ENCODE measurements at regions not wholly inside any gene's neighbourhood (a gene's known extent, or its start where the extent isn't known, plus 50 kb on each side); places are given as distances from the start of the nearest gene placed in this dataset.

DNA sequence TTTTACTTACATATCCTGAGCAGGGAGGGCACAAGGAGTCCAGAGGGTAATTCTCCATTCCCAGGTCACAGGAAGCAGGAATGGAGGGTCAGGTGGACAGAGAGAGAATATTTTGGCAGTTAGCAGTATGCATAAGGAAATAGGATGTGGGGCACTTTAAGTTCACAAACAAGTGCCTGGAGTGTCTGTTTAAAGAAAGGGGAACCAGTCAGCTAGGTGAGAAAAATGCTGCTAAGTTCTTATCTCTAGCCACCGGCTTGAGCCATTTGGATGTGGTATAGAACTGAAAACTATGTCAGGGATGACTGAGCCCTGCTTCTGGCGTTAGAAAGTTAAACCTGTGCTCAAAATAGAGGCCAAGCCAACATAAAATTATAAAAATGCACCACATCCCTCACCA, 739.7 kb upstream of the NCAM2 start (continued):
- TF ChIP-seq SMAD4 (CRISPR knock-in tag; conservative IDR thresholded peaks at IDR 0.05) (peak; percentile 33; the same call in 1 of the 2 replicates), HOXB6 (CRISPR knock-in tag; IDR thresholded peaks at IDR 0.05; ENCODE audit: borderline replicate concordance) (no peak), PCBP1 (IDR thresholded peaks at IDR 0.05; ENCODE audit: low read depth, low read length, poor library complexity, severe bottlenecking) (no peak), NFE2L1 (tag; IDR thresholded peaks at IDR 0.05; ENCODE audit: borderline replicate concordance, low read depth) (no peak), RFX1 (IDR thresholded peaks at IDR 0.05) (0 out of 2 replicates have a peak, but pooled peaks have one; percentile 4), FOXA3 (CRISPR knock-in tag; conservative IDR thresholded peaks at IDR 0.05 in 1 of 2, IDR thresholded peaks at IDR 0.05 in 1 of 2) (no peak), SAP30 (IDR thresholded peaks at IDR 0.05; ENCODE audit: borderline replicate concordance, insufficient read depth, low read depth, low read length, poor library complexity, severe bottlenecking) (no peak), ZC3H4 (CRISPR knock-in tag; IDR thresholded peaks at IDR 0.05; ENCODE audit: borderline replicate concordance) (no peak), ZNF174 (CRISPR knock-in tag; IDR thresholded peaks at IDR 0.05) (no peak), TBP (optimal IDR thresholded peaks at IDR 0.05; ENCODE audit: low read depth, low read length) (peak; percentile 19), MTA1 (IDR thresholded peaks at IDR 0.05; ENCODE audit: borderline replicate concordance) (no peak), EZH2 (IDR thresholded peaks at IDR 0.05; ENCODE audit: borderline replicate concordance, low read depth, low read length) (no peak), BCL6 (CRISPR knock-in tag; IDR thresholded peaks at IDR 0.05) (no peak)
- TF ChIP-seq, protein P1, sequence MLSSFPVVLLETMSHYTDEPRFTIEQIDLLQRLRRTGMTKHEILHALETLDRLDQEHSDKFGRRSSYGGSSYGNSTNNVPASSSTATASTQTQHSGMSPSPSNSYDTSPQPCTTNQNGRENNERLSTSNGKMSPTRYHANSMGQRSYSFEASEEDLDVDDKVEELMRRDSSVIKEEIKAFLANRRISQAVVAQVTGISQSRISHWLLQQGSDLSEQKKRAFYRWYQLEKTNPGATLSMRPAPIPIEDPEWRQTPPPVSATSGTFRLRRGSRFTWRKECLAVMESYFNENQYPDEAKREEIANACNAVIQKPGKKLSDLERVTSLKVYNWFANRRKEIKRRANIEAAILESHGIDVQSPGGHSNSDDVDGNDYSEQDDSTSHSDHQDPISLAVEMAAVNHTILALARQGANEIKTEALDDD (IDR thresholded peaks at IDR 0.05): peak; percentile 86
- TF ChIP-seq, protein P2, sequence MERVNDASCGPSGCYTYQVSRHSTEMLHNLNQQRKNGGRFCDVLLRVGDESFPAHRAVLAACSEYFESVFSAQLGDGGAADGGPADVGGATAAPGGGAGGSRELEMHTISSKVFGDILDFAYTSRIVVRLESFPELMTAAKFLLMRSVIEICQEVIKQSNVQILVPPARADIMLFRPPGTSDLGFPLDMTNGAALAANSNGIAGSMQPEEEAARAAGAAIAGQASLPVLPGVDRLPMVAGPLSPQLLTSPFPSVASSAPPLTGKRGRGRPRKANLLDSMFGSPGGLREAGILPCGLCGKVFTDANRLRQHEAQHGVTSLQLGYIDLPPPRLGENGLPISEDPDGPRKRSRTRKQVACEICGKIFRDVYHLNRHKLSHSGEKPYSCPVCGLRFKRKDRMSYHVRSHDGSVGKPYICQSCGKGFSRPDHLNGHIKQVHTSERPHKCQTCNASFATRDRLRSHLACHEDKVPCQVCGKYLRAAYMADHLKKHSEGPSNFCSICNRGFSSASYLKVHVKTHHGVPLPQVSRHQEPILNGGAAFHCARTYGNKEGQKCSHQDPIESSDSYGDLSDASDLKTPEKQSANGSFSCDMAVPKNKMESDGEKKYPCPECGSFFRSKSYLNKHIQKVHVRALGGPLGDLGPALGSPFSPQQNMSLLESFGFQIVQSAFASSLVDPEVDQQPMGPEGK (CRISPR knock-in tag; IDR thresholded peaks at IDR 0.05; ENCODE audit: borderline replicate concordance): no peak
- TF ChIP-seq, protein P3, sequence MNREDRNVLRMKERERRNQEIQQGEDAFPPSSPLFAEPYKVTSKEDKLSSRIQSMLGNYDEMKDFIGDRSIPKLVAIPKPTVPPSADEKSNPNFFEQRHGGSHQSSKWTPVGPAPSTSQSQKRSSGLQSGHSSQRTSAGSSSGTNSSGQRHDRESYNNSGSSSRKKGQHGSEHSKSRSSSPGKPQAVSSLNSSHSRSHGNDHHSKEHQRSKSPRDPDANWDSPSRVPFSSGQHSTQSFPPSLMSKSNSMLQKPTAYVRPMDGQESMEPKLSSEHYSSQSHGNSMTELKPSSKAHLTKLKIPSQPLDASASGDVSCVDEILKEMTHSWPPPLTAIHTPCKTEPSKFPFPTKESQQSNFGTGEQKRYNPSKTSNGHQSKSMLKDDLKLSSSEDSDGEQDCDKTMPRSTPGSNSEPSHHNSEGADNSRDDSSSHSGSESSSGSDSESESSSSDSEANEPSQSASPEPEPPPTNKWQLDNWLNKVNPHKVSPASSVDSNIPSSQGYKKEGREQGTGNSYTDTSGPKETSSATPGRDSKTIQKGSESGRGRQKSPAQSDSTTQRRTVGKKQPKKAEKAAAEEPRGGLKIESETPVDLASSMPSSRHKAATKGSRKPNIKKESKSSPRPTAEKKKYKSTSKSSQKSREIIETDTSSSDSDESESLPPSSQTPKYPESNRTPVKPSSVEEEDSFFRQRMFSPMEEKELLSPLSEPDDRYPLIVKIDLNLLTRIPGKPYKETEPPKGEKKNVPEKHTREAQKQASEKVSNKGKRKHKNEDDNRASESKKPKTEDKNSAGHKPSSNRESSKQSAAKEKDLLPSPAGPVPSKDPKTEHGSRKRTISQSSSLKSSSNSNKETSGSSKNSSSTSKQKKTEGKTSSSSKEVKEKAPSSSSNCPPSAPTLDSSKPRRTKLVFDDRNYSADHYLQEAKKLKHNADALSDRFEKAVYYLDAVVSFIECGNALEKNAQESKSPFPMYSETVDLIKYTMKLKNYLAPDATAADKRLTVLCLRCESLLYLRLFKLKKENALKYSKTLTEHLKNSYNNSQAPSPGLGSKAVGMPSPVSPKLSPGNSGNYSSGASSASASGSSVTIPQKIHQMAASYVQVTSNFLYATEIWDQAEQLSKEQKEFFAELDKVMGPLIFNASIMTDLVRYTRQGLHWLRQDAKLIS (CRISPR knock-in tag; IDR thresholded peaks at IDR 0.05): no peak
- TF ChIP-seq, protein P4, sequence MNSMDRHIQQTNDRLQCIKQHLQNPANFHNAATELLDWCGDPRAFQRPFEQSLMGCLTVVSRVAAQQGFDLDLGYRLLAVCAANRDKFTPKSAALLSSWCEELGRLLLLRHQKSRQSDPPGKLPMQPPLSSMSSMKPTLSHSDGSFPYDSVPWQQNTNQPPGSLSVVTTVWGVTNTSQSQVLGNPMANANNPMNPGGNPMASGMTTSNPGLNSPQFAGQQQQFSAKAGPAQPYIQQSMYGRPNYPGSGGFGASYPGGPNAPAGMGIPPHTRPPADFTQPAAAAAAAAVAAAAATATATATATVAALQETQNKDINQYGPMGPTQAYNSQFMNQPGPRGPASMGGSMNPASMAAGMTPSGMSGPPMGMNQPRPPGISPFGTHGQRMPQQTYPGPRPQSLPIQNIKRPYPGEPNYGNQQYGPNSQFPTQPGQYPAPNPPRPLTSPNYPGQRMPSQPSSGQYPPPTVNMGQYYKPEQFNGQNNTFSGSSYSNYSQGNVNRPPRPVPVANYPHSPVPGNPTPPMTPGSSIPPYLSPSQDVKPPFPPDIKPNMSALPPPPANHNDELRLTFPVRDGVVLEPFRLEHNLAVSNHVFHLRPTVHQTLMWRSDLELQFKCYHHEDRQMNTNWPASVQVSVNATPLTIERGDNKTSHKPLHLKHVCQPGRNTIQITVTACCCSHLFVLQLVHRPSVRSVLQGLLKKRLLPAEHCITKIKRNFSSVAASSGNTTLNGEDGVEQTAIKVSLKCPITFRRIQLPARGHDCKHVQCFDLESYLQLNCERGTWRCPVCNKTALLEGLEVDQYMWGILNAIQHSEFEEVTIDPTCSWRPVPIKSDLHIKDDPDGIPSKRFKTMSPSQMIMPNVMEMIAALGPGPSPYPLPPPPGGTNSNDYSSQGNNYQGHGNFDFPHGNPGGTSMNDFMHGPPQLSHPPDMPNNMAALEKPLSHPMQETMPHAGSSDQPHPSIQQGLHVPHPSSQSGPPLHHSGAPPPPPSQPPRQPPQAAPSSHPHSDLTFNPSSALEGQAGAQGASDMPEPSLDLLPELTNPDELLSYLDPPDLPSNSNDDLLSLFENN (IDR thresholded peaks at IDR 0.05; ENCODE audit: low read depth in 2 of 2, low read length in 2 of 2): peak in 1 of 2 experiments; percentile 66; a peak in 2 of 4 replicates

All from K562 (cell line).